H9 (cell line): ENCODE measurements at regions not wholly inside any gene's neighbourhood (a gene's known extent, or its start where the extent isn't known, plus 50 kb on each side); places are given as distances from the start of the nearest gene placed in this dataset.

Experiments
- DNase-seq: peaks from one replicate; pipeline ENCODE4 v3.0.0-alpha.2; 2017
- H2AFZ ChIP-seq: one replicate; pipeline ENCODE4 v1.6.1; 2013; ENCODE audit warnings: mild to moderate bottlenecking, low read length, control low read depth, moderate library complexity
- H2AK5ac ChIP-seq: 2 replicates; pipeline ENCODE4 v1.6.1; 2013; ENCODE audit warnings: low read length, control low read depth, mixed read lengths; ENCODE audit not compliant: insufficient read length
- H2BK120ac ChIP-seq: one replicate; pipeline ENCODE4 v1.6.1; 2013; ENCODE audit warnings: low read depth, mild to moderate bottlenecking, low read length, control low read depth, inconsistent platforms; ENCODE audit not compliant: poor library complexity, severe bottlenecking
- H2BK12ac ChIP-seq: 2 replicates; pipeline ENCODE4 v1.6.1; 2013; ENCODE audit warnings: low read length, control low read depth, mixed read lengths, low read depth; ENCODE audit not compliant: insufficient read length
- H2BK15ac ChIP-seq: 2 replicates; pipeline ENCODE4 v1.6.1; 2013; ENCODE audit warnings: low read depth, low read length, control low read depth
- H2BK20ac ChIP-seq: one replicate; pipeline ENCODE4 v1.6.1; 2013; ENCODE audit warnings: low read depth, mild to moderate bottlenecking, low read length, control low read depth, inconsistent platforms; ENCODE audit not compliant: poor library complexity, severe bottlenecking
- H2BK5ac ChIP-seq: 2 replicates; pipeline ENCODE4 v1.6.1; 2013; ENCODE audit warnings: low read length, control low read depth, mixed read lengths; ENCODE audit not compliant: insufficient read length
- H3K14ac ChIP-seq: 2 replicates; pipeline ENCODE4 v1.6.1; 2013; ENCODE audit warnings: low read length, control low read depth; ENCODE audit not compliant: insufficient read depth
- H3K18ac ChIP-seq: 2 replicates; pipeline ENCODE4 v1.6.1; 2013; ENCODE audit warnings: low read depth, mild to moderate bottlenecking, mixed read lengths, low read length, control low read depth; ENCODE audit not compliant: insufficient read length
- H3K23ac ChIP-seq: 2 replicates; pipeline ENCODE4 v1.6.1; 2013; ENCODE audit warnings: low read length, control low read depth, mixed read lengths, low read depth; ENCODE audit not compliant: insufficient read length
- H3K23me2 ChIP-seq: 2 replicates; pipeline ENCODE4 v1.6.1; 2013; ENCODE audit warnings: low read depth, mild to moderate bottlenecking, mixed read lengths, low read length, control low read depth; ENCODE audit not compliant: insufficient read length, poor library complexity, severe bottlenecking
- H3K27ac ChIP-seq: 2 replicates; pipeline ENCODE4 v1.5.1; 2013; ENCODE audit warnings: low read length, control low read depth, mixed read lengths, low read depth; ENCODE audit not compliant: insufficient read length
- H3K27me3 ChIP-seq: 2 replicates; pipeline ENCODE4 v1.6.1; 2013; ENCODE audit warnings: low read length, control low read depth, inconsistent platforms; ENCODE audit not compliant: insufficient read depth
- H3K4ac ChIP-seq: 2 replicates; pipeline ENCODE4 v1.6.1; 2013; ENCODE audit warnings: low read depth, mild to moderate bottlenecking, control low read depth, inconsistent platforms, low read length, moderate library complexity
- H3K4me1 ChIP-seq: 2 replicates; pipeline ENCODE4 v1.6.1; 2013; ENCODE audit warnings: low read length, control low read depth, inconsistent platforms; ENCODE audit not compliant: insufficient read depth
- H3K4me2 ChIP-seq: 2 replicates; pipeline ENCODE4 v1.6.1; 2013; ENCODE audit warnings: low read length, control low read depth, mixed read lengths; ENCODE audit not compliant: insufficient read length, insufficient read depth
- H3K56ac ChIP-seq: 2 replicates; pipeline ENCODE4 v1.6.1; 2013; ENCODE audit warnings: low read depth, mild to moderate bottlenecking, mixed read lengths, low read length, control low read depth; ENCODE audit not compliant: insufficient read length
- H3K79me1 ChIP-seq: 2 replicates; pipeline ENCODE4 v1.6.1; 2013; ENCODE audit warnings: low read depth, mild to moderate bottlenecking, moderate library complexity, low read length, control low read depth, inconsistent platforms; ENCODE audit not compliant: insufficient read depth, poor library complexity, severe bottlenecking
- H3K79me2 ChIP-seq: 2 replicates; pipeline ENCODE4 v1.6.1; 2013; ENCODE audit warnings: low read length, control low read depth, inconsistent platforms; ENCODE audit not compliant: insufficient read depth
- H3K9ac ChIP-seq: 2 replicates; pipeline ENCODE4 v1.6.1; 2013; ENCODE audit warnings: low read length, control low read depth, mixed read lengths; ENCODE audit not compliant: insufficient read length; ENCODE audit errors: extremely low read depth
- H3K9me3 ChIP-seq: one replicate; pipeline ENCODE4 v1.6.1; 2013; ENCODE audit warnings: low read depth, low read length, inconsistent platforms; ENCODE audit not compliant: control insufficient read depth
- H3T11ph ChIP-seq: one replicate; pipeline ENCODE4 v1.6.1; 2013; ENCODE audit warnings: mild to moderate bottlenecking, low read length, control low read depth, inconsistent platforms
- H4K20me1 ChIP-seq: one replicate; pipeline ENCODE4 v1.6.1; 2013; ENCODE audit not compliant: control insufficient read depth, insufficient read length, insufficient read depth
- H4K5ac ChIP-seq: 2 replicates; pipeline ENCODE4 v1.6.1; 2013; ENCODE audit warnings: low read depth, mild to moderate bottlenecking, mixed read lengths, low read length, control low read depth; ENCODE audit not compliant: insufficient read length
- H4K8ac ChIP-seq: replicated peaks from 2 replicates; pipeline ENCODE4 v1.6.1; 2013; ENCODE audit warnings: low read length, control low read depth, mixed read lengths, low read depth; ENCODE audit not compliant: insufficient read length
- H4K91ac ChIP-seq: 2 replicates; pipeline ENCODE4 v1.6.1; 2013; ENCODE audit warnings: low read depth, mild to moderate bottlenecking, moderate library complexity, mixed read lengths, low read length, control low read depth; ENCODE audit not compliant: insufficient read length
- H3K27ac Mint-ChIP-seq, 3 experiments: 2 replicates in 2 of 3; 3 replicates in 1 of 3; pipeline ENCODE4 v1.8.0; 2020 to 2021; ENCODE audit warnings: mixed read lengths in 3 of 3, mild to moderate bottlenecking in 1 of 3, moderate library complexity in 1 of 3
- H3K27me3 Mint-ChIP-seq: 2 replicates; pipeline ENCODE4 v1.8.0; 2021; ENCODE audit warnings: low read depth, mild to moderate bottlenecking, moderate library complexity, mixed read lengths
- H3K36me3 Mint-ChIP-seq, 3 experiments: 2 replicates in 2 of 3; 3 replicates in 1 of 3; pipeline ENCODE4 v1.8.0; 2020 to 2021; ENCODE audit warnings: low read depth in 3 of 3, mixed read lengths in 3 of 3; ENCODE audit not compliant: insufficient read depth in 1 of 3
- H3K4me1 Mint-ChIP-seq, 2 experiments: 2 replicates each; pipeline ENCODE4 v1.8.0; 2020; ENCODE audit warnings: mixed read lengths in 2 of 2
- H3K4me3 Mint-ChIP-seq, 2 experiments: 2 replicates in 1 of 2; 3 replicates in 1 of 2; pipeline ENCODE4 v1.8.0; 2020 to 2021; ENCODE audit warnings: mild to moderate bottlenecking in 2 of 2, mixed read lengths in 2 of 2, moderate library complexity in 1 of 2
- H3K9me3 Mint-ChIP-seq, 2 experiments: 2 replicates in 1 of 2; 3 replicates in 1 of 2; pipeline ENCODE4 v1.8.0; 2020; ENCODE audit warnings: mild to moderate bottlenecking in 2 of 2, mixed read lengths in 2 of 2, moderate library complexity in 1 of 2
- CTCF ChIP-seq: fragments of 200-600 bp; sonication (generic); conservative IDR thresholded peaks from 3 replicates; pipeline ENCODE4 v1.8.0; 2021; ENCODE audit warnings: antibody characterized with exemption, mild to moderate bottlenecking
- WGBS: extraction: QIAGEN DNeasy Blood & Tissue Kit; methylation state at CpG from one replicate; pipeline ENCODE4 v1.1.7; 2013; ENCODE audit warnings: missing lambda C conversion rate, low lambda C conversion rate, mixed read lengths; ENCODE audit not compliant: insufficient read length; ENCODE audit errors: extremely low coverage; 5-methylcytosine and 5-hydroxymethylcytosine counted together

GRCh38 chr4:24262616-24263015 is 321.7 kb downstream of the DHX15 start:
- Mint-ChIP-seq H3K4me3 (no peak overlapping the region), H3K4me1 (peaks cover 48 to 49% of the 10 kb centered on the region in 2 experiments), H3K36me3 (peaks cover 0 to 4% (median 0%) of the 10 kb centered on the region in 3 experiments; a peak in 2 of 7 replicates), H3K9me3 (peaks cover 0 to 2% of the 10 kb centered on the region in 2 experiments; a peak in 2 of 5 replicates), H3K27me3 (no peaks in the 10 kb centered on the region; the same call in 1 of the 2 replicates), H3K27ac (peak overlapping the region in 2 of 3 experiments; percentile 49 to 52; a peak in 2 of 7 replicates)
- WGBS: no CpG with 5 or more reads among the region's 4 CpGs
- H2BK20ac ChIP-seq: no peak overlapping the region
- H3K4ac ChIP-seq: no peak overlapping the region
- H3T11ph ChIP-seq: no peak overlapping the region
- no peak overlapping the region for H3K4me2 ChIP-seq
- H4K8ac ChIP-seq: no peak overlapping the region
- H3K4me1 ChIP-seq: peaks cover 16% of the 10 kb centered on the region; the same call in 1 of the 2 replicates
- no peak overlapping the region for H2AFZ ChIP-seq
- no peak overlapping the region for H3K56ac ChIP-seq
- H3K79me1 ChIP-seq: no peaks in the 10 kb centered on the region
- no peak overlapping the region for H4K5ac ChIP-seq
- TF ChIP-seq CTCF: no peak
- no peak overlapping the region for H4K91ac ChIP-seq
- H3K79me2 ChIP-seq: no peaks in the 10 kb centered on the region
- no peak overlapping the region for H3K23ac ChIP-seq
- DNase-seq: no peak
- no peak overlapping the region for H3K18ac ChIP-seq
- no peak overlapping the region for H3K9ac ChIP-seq
- no peaks in the 10 kb centered on the region for H3K23me2 ChIP-seq
- H2BK15ac ChIP-seq: no peak overlapping the region
- H3K27ac ChIP-seq: no peak overlapping the region
- H2BK120ac ChIP-seq: no peak overlapping the region
- H3K14ac ChIP-seq: no peak overlapping the region
- H3K27me3 ChIP-seq: no peaks in the 10 kb centered on the region
- no peaks in the 10 kb centered on the region for H3K9me3 ChIP-seq
- no peak overlapping the region for H2AK5ac ChIP-seq
- H4K20me1 ChIP-seq: no peaks in the 10 kb centered on the region
- H2BK5ac ChIP-seq: no peak overlapping the region
- H2BK12ac ChIP-seq: no peak overlapping the region
